HUES48 (cell line): ENCODE measurements at regions not wholly inside any gene's neighbourhood (a gene's known extent, or its start where the extent isn't known, plus 50 kb on each side); places are given as distances from the start of the nearest gene placed in this dataset.
A peak's percentile ranks its signal among the peaks of the same experiment; 100 is the strongest.

Experiments used
- H3K27ac ChIP-seq: one replicate; pipeline ENCODE4 v1.7.0; 2013; ENCODE audit warnings: low read depth, low read length, inconsistent platforms
- H3K27me3 ChIP-seq: 2 replicates; pipeline ENCODE4 v1.6.1; 2013; ENCODE audit warnings: mild to moderate bottlenecking, low read length; ENCODE audit not compliant: control insufficient read depth, insufficient read depth
- H3K36me3 ChIP-seq: 2 replicates; pipeline ENCODE4 v1.6.1; 2013; ENCODE audit warnings: low read length; ENCODE audit not compliant: control insufficient read depth, insufficient read depth
- H3K4me1 ChIP-seq: 2 replicates; pipeline ENCODE4 v1.6.1; 2013; ENCODE audit warnings: mild to moderate bottlenecking, low read length; ENCODE audit not compliant: control insufficient read depth, insufficient read depth
- H3K4me3 ChIP-seq: 2 replicates; pipeline ENCODE4 v1.5.1; 2013; ENCODE audit warnings: mild to moderate bottlenecking, low read depth, low read length
- H3K9ac ChIP-seq: 2 replicates; pipeline ENCODE4 v1.6.1; 2013; ENCODE audit warnings: mild to moderate bottlenecking, low read depth, low read length, moderate library complexity
- H3K9me3 ChIP-seq: 2 replicates; pipeline ENCODE4 v1.6.1; 2013; ENCODE audit warnings: low read length; ENCODE audit not compliant: control insufficient read depth, insufficient read depth

DNA sequence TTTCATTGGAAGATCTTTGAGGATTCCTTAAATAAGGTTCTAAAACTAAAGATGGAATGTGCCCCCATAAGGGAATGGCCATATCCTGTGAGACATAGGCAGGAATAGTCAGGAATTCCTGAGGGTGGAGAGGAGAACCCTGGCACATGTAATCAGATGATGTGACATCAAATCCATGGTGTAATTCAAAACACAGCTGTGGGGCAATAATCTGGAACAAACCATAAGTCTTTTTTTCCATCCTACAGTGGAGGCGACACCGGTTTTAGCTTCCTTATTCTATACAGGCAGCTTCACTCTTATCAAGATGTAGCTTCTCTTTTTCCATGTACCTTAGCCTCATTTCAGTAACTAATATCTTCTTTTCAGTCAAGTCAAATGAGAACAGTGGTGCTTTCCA is 133.6 kb upstream of the CITED2 start:
- Histone ChIP-seq H3K4me1 (no peaks in the 10 kb centered on the region), H3K4me3 (no peak overlapping the region), H3K27ac (no peak overlapping the region), H3K36me3 (no peaks in the 10 kb centered on the region), H3K27me3 (no peaks in the 10 kb centered on the region), H3K9ac (no peak overlapping the region), H3K9me3 (no peaks in the 10 kb centered on the region)

DNA sequence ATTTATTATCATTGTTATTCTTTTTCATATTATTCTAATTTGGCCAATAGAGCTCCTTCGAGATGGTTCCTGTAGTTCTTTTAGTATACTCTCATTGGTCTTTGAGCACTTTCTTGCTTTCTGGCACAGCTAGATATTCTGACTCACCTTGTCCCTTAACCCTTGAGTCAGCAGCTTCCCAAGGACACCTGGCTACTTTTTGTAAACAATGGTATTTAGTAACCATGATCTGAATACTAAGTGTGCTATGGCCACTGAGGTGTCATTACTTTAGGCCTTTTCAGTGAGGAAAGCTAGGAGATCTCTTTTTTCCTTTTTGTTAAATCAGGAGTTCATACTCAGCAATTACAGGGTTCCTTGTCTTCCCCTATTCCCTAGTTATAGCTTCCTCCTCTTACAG is 126.5 kb upstream of the CITED2 start:
- H3K9me3 ChIP-seq = no peaks in the 10 kb centered on the region
- H3K9ac ChIP-seq = no peak overlapping the region
- no peak overlapping the region for H3K4me3 ChIP-seq
- no peaks in the 10 kb centered on the region for H3K27me3 ChIP-seq
- H3K27ac ChIP-seq = no peak overlapping the region
- H3K4me1 ChIP-seq = peaks cover 9% of the 10 kb centered on the region
- H3K36me3 ChIP-seq = no peaks in the 10 kb centered on the region

DNA sequence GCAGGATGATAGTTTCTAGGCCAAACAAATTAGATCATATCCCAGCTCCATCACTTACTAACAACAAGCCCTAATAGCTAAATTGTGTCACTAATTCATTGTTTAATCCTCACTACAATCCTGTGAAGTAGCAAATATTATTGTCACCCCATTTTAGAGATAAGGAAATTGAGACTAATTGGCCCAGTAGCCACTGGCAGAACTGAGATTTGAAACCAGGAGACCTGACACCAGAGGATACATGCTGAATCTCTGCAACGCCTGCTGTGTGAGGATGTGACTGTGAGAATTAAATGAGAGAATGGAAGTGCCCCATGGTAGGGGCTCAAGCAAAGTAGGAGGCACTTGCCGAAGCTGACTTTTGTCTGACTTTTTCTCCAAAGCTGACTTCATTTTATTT is 124.3 kb upstream of the CITED2 start:
- H3K27me3 ChIP-seq = no peaks in the 10 kb centered on the region
- no peak overlapping the region for H3K27ac ChIP-seq
- no peak overlapping the region for H3K9ac ChIP-seq
- H3K4me3 ChIP-seq = no peak overlapping the region
- H3K4me1 ChIP-seq = peaks cover 9% of the 10 kb centered on the region
- H3K36me3 ChIP-seq = no peaks in the 10 kb centered on the region
- H3K9me3 ChIP-seq = no peaks in the 10 kb centered on the region

GRCh38 chr6:139497345-139497961 is 123.0 kb upstream of the CITED2 start:
- Histone ChIP-seq H3K4me1 (peaks cover 9% of the 10 kb centered on the region), H3K36me3 (no peaks in the 10 kb centered on the region), H3K27ac (no peak overlapping the region), H3K9ac (no peak overlapping the region), H3K9me3 (no peaks in the 10 kb centered on the region), H3K4me3 (no peak overlapping the region), H3K27me3 (no peaks in the 10 kb centered on the region)

DNA sequence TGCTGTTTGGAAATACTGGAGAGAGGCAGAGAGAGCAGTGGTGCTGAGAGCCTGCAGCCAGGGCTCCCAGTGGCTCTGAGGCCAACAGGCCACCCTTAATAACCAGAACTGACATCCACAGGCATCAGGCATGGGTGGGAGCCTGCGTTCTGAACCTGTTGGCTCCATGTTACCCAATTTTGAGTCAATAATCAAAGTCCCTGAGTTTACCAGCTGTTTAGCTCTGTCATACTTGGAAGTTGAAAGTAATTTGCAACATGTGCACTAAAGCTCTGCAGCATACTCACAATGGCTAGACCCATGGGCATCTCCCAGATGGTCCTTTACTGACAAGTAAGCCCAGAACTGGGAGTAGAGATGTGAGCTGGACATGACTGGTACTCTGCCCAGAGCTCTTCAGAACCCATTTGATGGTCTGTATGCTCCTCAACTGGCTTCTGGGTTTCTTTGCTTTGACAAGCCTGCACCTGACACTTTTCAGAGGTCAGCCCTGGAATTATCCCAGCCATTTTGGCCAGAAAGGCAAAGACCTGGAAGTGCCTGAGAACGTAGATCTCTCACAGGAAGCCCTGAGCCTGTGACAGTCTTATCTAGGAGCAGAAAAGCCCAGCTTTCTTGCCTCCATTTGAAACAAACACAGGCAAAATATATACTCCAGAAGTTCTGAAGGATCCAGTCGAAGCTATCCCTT is 122.4 kb upstream of the CITED2 start:
- Histone ChIP-seq H3K27me3 (no peaks in the 10 kb centered on the region), H3K9ac (no peak overlapping the region), H3K27ac (no peak overlapping the region), H3K4me3 (no peak overlapping the region), H3K4me1 (peaks cover 9% of the 10 kb centered on the region), H3K9me3 (no peaks in the 10 kb centered on the region), H3K36me3 (no peaks in the 10 kb centered on the region)

- no peaks in the 10 kb centered on the region for H3K27me3 ChIP-seq
- H3K9me3 ChIP-seq = no peaks in the 10 kb centered on the region
- H3K9ac ChIP-seq = no peak overlapping the region
- H3K4me3 ChIP-seq = no peak overlapping the region
- H3K27ac ChIP-seq = no peak overlapping the region
- peaks cover 4% of the 10 kb centered on the region; the same call in 1 of the 2 replicates for H3K4me1 ChIP-seq
- no peaks in the 10 kb centered on the region for H3K36me3 ChIP-seq
These were observed 120.0 kb upstream of the CITED2 start for GRCh38 chr6:139494376-139494990.

DNA sequence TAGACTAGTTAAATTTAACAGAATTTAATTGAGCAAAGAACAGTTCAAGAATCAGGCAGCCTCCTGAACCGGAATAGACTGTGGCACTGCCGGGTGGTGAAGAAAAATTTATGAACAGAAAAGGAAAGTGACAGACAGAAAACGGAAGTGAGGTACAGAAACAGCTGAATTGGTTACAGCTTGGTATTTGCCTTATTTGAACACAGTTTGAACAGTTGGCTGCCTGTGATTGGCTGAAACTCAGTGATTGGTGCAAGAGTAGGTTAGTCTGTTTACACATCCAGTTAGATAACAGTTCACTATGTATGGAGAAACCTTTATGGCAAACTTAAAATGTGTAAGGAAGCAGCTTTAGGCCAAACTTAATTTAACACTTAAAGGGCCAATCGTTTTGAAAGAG is 116.0 kb upstream of the CITED2 start:
- H3K4me1 ChIP-seq = no peaks in the 10 kb centered on the region
- no peak overlapping the region for H3K4me3 ChIP-seq
- no peak overlapping the region for H3K27ac ChIP-seq
- H3K9ac ChIP-seq = no peak overlapping the region
- H3K27me3 ChIP-seq = no peaks in the 10 kb centered on the region
- no peaks in the 10 kb centered on the region for H3K36me3 ChIP-seq
- no peaks in the 10 kb centered on the region for H3K9me3 ChIP-seq

- no peaks in the 10 kb centered on the region for H3K9me3 ChIP-seq
These were observed 112.0 kb upstream of the CITED2 start for GRCh38 chr6:139486476-139486799.

DNA sequence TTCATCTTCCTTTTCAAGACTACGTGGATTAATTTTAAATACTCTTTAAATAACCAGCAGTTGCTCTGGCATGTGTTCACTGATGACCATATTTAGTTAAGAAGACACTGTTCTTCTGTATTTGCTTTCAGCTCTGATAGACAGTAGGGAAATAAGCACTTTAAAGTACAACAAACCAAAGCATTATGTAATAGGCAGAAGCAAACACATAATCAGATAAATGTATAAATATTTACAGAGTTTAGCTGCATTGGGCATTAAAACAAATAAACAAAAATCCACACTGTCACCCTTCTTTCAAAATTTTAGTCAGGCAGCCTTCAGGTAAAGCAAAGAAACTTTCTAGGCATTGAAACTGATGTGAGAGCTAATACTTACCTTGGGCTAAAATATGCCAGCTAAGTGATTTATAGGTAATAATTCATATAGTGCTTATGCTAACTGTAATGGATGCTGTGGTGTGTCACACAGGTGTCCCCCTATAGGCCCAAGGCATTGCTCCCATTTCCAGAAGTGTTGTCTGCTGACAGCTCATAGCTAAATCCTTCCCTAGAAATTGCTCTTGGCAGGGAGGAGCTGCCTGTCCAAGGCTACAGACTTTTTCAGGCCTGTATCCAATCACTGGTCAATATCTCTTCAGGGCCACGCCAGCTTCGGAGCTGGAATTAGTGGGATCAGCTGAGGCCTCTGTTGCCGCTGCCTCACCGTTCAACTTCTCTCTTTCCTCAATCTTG is 111.5 kb upstream of the CITED2 start:
- Histone ChIP-seq H3K4me1 (peaks cover 15% of the 10 kb centered on the region), H3K36me3 (no peaks in the 10 kb centered on the region), H3K9me3 (no peaks in the 10 kb centered on the region), H3K4me3 (no peak overlapping the region), H3K27ac (no peak overlapping the region), H3K27me3 (no peaks in the 10 kb centered on the region), H3K9ac (no peak overlapping the region)

More at GRCh38 chr6:139486476-139486799, 112.0 kb upstream of the CITED2 start:
- Histone ChIP-seq H3K9ac (no peak overlapping the region), H3K27me3 (no peaks in the 10 kb centered on the region), H3K36me3 (no peaks in the 10 kb centered on the region), H3K4me3 (no peak overlapping the region), H3K4me1 (peaks cover 13% of the 10 kb centered on the region), H3K27ac (no peak overlapping the region)

GRCh38 chr6:139485185-139485584 is 110.7 kb upstream of the CITED2 start:
- Histone ChIP-seq H3K9me3 (no peaks in the 10 kb centered on the region), H3K27ac (no peak overlapping the region), H3K4me3 (no peak overlapping the region), H3K27me3 (no peaks in the 10 kb centered on the region), H3K9ac (no peak overlapping the region), H3K4me1 (peaks cover 22% of the 10 kb centered on the region), H3K36me3 (no peaks in the 10 kb centered on the region)

GRCh38 chr6:139483079-139483478 is 108.6 kb upstream of the CITED2 start:
- no peaks in the 10 kb centered on the region for H3K9me3 ChIP-seq
- H3K36me3 ChIP-seq = no peaks in the 10 kb centered on the region
- peaks cover 33% of the 10 kb centered on the region for H3K4me1 ChIP-seq
- no peaks in the 10 kb centered on the region for H3K27me3 ChIP-seq
- H3K9ac ChIP-seq = no peak overlapping the region
- H3K4me3 ChIP-seq = no peak overlapping the region
- H3K27ac ChIP-seq = peak overlapping the region; percentile 71
